Body of pancreas (tissue), 4 donors: ENCODE measurements at regions not wholly inside any gene's neighbourhood (a gene's known extent, or its start where the extent isn't known, plus 50 kb on each side); places are given as distances from the start of the nearest gene placed in this dataset.

Experiments used
- ATAC-seq: fragments of 150-250 bp; one replicate; pipeline ENCODE4 v1.9.1; 2016
- DNase-seq, 4 donors: peaks; one replicate each; pipeline ENCODE4 v3.0.0-alpha.2; 2019
- H3K27ac ChIP-seq, 4 donors: fragments of 200-600 bp; sonication (generic); 1 replicate in 3 of 4; 2 replicates in 1 of 4; pipeline versions ENCODE4 v1.5.1 to v1.6.1; 2016 to 2019; ENCODE audit warnings: mild to moderate bottlenecking in 1 of 4, mixed read lengths in 1 of 4, moderate library complexity in 1 of 4
- H3K27me3 ChIP-seq, 2 donors: fragments of 200-600 bp; sonication (generic); one replicate each; pipeline ENCODE4 v1.6.0; 2016; ENCODE audit warnings: mild to moderate bottlenecking in 1 of 2
- H3K36me3 ChIP-seq, 2 donors: fragments of 200-600 bp; sonication (generic); replicated peaks in 1 of 2; 2 replicates each; pipeline ENCODE4 v1.5.1; 2016; ENCODE audit warnings: low read depth in 2 of 2; ENCODE audit not compliant: insufficient read depth in 1 of 2
- H3K4me1 ChIP-seq: fragments of 200-600 bp; sonication (generic); one replicate; pipeline ENCODE4 v1.6.0; 2016
- H3K4me3 ChIP-seq, 2 donors: fragments of 200-600 bp; sonication (generic); 1 replicate in 1 of 2; 2 replicates in 1 of 2; pipeline ENCODE4 v1.5.1; 2016 to 2019
- H3K9me3 ChIP-seq, 3 donors: fragments of 200-600 bp; sonication (generic); 1 replicate in 2 of 3; 2 replicates in 1 of 3; pipeline ENCODE4 v1.5.1; 2016
- POLR2A ChIP-seq, 3 donors: fragments of 450-650 bp; IDR thresholded peaks; one replicate each; pipeline ENCODE4 v1.6.1; 2016; ENCODE audit warnings: antibody characterized with exemption in 3 of 3, mild to moderate bottlenecking in 2 of 3
- WGBS, 2 donors: methylation state at CpG; one replicate each; pipeline ENCODE4 v1.1.5; 2017; 5-methylcytosine and 5-hydroxymethylcytosine counted together
- intact Hi-C: fragments of 100-400 bp; cut with DNase I; formaldehyde crosslinking; loops from one replicate; pipeline ENCODE4 v1.15.1; 2023
- TF ChIP-seq, protein P1 (sequence below), 7 experiments: fragments of 450-650 bp in 4 of 7; fragments of 200-600 bp in 3 of 7; sonication (generic) in 3 of 7; IDR thresholded peaks; one replicate each; pipeline ENCODE4 v1.5.1; 2016 to 2019; ENCODE audit warnings: antibody characterized with exemption in 7 of 7

DNA sequence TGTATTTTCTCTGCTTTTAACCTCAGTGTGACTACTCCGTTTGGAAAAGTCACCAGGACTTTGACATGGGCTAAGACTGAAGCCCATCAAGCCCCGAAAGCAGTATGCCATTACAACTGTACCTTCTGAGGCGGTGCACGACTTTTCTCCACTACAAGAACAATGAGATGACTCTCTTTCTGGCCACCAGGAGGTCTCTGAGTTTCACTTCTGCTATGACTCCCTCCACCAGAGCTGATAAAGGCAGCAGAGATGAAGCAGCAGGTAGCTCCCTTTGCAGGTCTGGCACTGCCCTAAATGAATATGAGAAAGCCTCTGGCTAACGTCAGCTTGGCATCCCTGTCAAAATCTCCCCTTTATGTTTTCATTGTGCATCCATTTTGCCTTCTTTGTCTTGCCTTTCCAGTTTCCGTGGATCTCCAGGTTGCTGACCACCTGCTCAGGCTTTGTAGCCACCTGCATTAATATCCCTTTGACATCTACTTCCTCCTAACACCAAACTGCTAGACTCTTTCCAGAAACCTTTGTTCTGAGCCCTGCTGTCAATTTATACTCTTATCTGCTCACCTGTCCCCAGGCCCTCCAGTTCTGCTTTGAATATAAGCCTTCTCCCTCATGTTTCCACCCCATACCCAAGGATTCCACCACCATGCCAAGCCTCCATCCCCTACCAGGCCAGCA, 221.7 kb downstream of the ZNF608 start:
- Histone ChIP-seq H3K27ac (no peak overlapping the region), H3K4me1 (peaks cover 7% of the 10 kb centered on the region), H3K27me3 (no peaks in the 10 kb centered on the region), H3K9me3 (no peaks in the 10 kb centered on the region), H3K4me3 (no peak overlapping the region), H3K36me3 (no peaks in the 10 kb centered on the region)
- TF ChIP-seq POLR2A (IDR thresholded peaks at IDR 0.05) = no peak
- TF ChIP-seq, protein P1, sequence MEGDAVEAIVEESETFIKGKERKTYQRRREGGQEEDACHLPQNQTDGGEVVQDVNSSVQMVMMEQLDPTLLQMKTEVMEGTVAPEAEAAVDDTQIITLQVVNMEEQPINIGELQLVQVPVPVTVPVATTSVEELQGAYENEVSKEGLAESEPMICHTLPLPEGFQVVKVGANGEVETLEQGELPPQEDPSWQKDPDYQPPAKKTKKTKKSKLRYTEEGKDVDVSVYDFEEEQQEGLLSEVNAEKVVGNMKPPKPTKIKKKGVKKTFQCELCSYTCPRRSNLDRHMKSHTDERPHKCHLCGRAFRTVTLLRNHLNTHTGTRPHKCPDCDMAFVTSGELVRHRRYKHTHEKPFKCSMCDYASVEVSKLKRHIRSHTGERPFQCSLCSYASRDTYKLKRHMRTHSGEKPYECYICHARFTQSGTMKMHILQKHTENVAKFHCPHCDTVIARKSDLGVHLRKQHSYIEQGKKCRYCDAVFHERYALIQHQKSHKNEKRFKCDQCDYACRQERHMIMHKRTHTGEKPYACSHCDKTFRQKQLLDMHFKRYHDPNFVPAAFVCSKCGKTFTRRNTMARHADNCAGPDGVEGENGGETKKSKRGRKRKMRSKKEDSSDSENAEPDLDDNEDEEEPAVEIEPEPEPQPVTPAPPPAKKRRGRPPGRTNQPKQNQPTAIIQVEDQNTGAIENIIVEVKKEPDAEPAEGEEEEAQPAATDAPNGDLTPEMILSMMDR (IDR thresholded peaks at IDR 0.05) = no peak
- 89 to 90% methylated on average over 6 of the region's 6 CpGs for WGBS, 2 donors
- ATAC-seq (no peak), DNase-seq (no peak)
- intact Hi-C loops = no loop called here

DNA sequence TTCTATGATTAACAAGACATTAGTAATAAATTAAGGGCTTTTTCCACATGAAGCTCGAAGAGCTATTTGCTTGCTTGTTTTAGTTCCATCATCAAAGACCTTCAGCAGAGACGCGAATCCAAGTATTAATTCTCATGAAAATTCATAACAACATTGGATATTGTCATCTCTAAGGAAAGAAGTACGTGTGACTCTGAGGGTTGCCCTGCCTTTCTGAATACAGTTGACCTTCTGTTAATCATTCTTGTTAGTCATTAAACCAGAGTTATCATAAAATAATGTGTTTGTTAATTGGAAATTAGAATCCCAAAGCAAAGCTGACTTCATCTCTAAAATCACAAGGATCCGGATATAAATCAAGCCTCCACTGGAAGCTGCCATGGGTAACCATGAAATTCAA, 222.5 kb downstream of the ZNF608 start:
- no peak overlapping the region for H3K27ac ChIP-seq
- no peaks in the 10 kb centered on the region for H3K9me3 ChIP-seq
- DNase-seq (no peak), ATAC-seq (no peak)
- no peak overlapping the region for H3K4me3 ChIP-seq
- intact Hi-C loops = no loop called here
- no peaks in the 10 kb centered on the region for H3K27me3 ChIP-seq
- H3K36me3 ChIP-seq = no peaks in the 10 kb centered on the region
- H3K4me1 ChIP-seq = peaks cover 7% of the 10 kb centered on the region
- WGBS, 2 donors = 77 to 78% methylated on average over 5 of the region's 5 CpGs
- TF ChIP-seq, protein P1 (IDR thresholded peaks at IDR 0.05) = no peak
- no peak for TF ChIP-seq POLR2A (IDR thresholded peaks at IDR 0.05)

DNA sequence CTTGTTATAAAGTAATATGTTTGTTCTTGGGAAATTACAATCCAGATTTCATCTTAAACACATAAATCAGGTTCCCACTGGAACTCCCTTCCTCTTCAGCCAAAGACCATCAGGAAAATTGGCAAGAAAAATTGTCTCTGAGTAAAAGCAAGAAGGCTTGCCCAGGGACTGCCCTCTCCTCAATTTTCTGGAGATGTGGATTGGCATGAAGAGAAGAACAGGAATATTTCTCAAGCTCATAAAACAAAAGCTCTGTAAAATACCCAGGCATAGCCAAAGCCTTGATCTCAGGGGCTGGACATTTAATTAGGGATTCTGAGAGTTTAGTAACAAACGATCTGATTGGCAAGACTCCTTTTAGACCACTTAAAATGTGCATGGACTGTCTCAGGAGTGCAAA, 223.4 kb downstream of the ZNF608 start:
- Histone ChIP-seq H3K27me3 (no peaks in the 10 kb centered on the region), H3K36me3 (no peaks in the 10 kb centered on the region), H3K4me1 (peaks cover 7% of the 10 kb centered on the region), H3K4me3 (no peak overlapping the region), H3K9me3 (no peaks in the 10 kb centered on the region), H3K27ac (no peak overlapping the region)
- intact Hi-C loops = no loop called here
- 29 to 44% methylated on average over 1 of the region's 1 CpG for WGBS, 2 donors
- ATAC-seq (no peak), DNase-seq (no peak)
- TF ChIP-seq POLR2A (IDR thresholded peaks at IDR 0.05) = no peak
- TF ChIP-seq, protein P1 (IDR thresholded peaks at IDR 0.05) = no peak

DNA sequence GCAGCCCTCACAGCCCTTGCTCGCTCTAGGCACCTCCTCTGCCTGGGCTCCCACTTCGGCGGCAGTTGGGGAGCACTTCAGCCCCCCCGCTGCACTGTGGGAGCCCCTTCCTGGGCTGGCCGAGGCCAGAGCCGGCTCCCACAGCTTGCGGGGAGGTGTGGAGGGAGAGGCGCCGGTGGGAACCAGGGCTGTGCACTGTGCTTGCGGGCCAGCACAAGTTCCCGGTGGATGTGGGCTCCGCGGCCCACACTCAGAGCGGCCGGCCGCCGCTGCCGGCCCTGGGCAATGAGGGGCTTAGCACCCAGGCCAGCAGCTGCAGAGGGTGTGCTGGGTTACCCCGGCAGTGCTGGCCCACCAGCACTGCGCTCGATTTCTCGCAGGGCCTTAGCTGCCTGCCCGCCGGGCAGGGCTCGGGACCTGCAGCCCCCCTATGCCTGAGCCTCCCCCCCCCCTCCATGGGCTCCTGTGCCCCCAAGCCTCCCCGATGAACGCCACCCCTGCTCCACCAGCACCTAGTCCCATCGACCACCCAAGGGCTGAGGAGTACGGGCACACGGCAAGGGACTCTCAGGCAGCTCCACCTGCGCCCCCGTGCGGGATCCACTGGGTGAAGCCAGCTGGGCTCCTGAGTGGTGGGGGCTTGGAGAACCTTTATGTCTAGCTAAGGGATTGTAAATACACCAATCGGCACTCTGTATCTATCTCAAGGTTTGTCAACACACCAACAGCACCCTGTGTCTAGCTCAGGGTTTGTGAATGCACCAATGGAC, 224.8 kb downstream of the ZNF608 start:
- ATAC-seq = no peak
- Histone ChIP-seq H3K27me3 (no peaks in the 10 kb centered on the region), H3K4me1 (peaks cover 7% of the 10 kb centered on the region), H3K27ac (no peak overlapping the region), H3K36me3 (no peaks in the 10 kb centered on the region), H3K4me3 (no peak overlapping the region), H3K9me3 (no peaks in the 10 kb centered on the region)
- no peak for DNase-seq
- TF ChIP-seq, protein P1 (IDR thresholded peaks at IDR 0.05) = no peak
- TF ChIP-seq POLR2A (IDR thresholded peaks at IDR 0.05) = no peak
- intact Hi-C loops = no loop called here
- WGBS, 2 donors = 80 to 82% methylated on average over 8 to 14 of the region's 34 CpGs
